NCI-H82 treated with DMSO at 0.1 percent for 48 hours (cell line): ENCODE measurements at regions not wholly inside any gene's neighbourhood (a gene's known extent, or its start where the extent isn't known, plus 50 kb on each side); places are given as distances from the start of the nearest gene placed in this dataset.

ENCODE experiments used
- DNase-seq: peaks from one replicate; lab custom pipeline; 2025; ENCODE audit not compliant: unreplicated experiment; lab: John Stamatoyannopoulos, UW

DNA sequence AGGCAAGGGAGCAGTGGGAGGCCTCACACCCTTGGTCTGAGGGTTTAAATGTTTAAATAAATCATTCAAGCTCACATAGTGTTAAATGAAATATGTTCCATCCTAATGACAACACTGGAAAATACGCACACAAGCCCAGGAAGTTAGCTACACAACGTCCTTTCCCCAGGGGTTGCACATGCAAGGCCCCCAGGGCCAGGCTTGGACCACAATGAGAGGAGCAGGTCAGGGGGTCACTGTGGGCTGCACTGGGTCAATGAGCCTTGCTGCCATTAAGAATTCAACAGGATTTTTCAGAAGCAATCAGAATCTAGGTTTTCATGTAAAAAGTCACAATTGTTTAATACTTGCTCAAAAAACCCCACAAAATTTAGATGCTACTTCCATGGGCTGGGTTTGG, 64.9 kb upstream of the ADCY1 start:
- no peak for DNase-seq

DNA sequence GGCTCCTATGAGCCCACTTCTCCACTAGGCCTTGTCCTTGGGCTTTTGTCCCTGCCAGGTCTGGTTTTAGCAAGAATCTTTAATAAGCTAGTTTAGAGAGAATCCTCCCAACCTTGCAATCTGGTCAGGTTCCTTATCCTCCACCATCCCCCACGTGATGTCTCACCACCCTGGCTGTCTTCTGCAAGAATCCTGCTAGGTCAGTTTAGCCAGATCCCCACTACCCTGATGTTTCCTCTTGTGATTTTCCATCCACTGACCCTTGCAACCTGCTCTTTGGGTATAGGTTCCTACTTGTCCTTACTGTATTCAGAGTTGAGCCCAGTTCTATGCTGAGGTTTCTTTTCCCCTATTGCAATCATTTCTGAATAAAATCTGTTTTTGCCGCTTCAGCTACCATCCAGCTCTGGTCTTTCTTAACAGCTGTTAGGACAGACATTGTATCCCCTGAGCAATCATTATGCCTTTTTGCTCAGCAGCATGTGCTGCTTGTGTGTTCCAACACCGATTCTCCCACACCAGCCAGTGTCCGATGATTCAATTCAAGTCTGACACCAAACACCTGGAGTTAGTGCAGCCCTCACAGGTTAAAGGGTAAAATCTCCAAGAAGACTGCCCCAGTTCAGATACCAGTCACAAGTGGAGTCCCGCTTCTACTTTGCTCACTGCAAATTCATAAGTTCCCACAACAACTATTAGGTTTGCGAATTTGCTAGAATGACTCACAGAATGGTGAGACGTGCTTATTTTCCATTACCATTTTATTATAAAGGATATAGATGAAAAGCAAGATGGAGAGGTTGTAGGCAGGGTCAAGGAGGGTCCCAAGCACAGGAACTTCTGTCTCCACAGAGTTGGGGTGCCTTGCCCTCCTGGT, 62.2 kb upstream of the ADCY1 start:
- DNase-seq, result no peak

DNA sequence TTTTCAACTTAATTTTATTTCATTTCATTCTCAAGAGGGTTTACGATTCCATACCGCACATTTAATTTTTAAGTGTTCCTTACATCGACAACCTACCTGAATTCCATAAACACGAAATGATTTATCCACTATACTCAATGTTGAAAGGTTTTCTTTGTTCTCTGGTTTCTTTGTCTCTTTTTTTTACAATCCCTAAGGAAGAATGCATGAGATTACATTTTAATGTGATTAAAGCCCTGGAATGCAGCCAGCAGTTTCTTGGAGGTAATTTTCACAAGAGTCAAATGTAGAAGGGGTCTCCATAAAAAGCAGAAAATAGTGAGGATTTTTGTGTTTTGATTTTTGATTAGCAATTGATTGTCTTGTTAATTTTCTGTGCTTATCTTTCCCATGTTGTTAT, 59.2 kb upstream of the ADCY1 start:
- DNase-seq, result peak; percentile 61

DNA sequence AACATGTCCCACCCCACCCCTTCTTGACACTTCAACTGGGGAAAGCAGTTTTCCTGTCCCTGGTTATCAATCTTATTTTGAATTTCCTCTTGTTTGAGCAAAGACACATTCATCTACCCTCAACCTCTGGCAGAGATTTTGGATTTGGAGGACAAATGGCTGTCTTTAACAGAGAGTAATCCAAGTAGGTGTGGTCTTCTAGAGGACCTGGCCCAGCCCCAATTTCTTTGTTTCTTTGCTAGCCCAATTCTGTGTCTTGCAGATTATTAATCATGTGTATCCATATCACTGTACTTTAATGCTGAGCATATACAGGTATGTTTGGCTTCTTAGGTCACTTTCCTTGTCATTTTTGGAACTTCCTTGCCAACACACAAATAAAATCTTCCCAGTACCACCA, 58.8 kb upstream of the ADCY1 start:
- DNase-seq, result no peak
